Cardiac fibroblast (primary cell): ENCODE measurements at regions not wholly inside any gene's neighbourhood (a gene's known extent, or its start where the extent isn't known, plus 50 kb on each side); places are given as distances from the start of the nearest gene placed in this dataset.

Experiments used
- DNase-seq, 2 donors: peaks; one replicate each; pipeline versions ENCODE4 v3.0.0 to v3.0.0-alpha.2; 2010; ENCODE audit warnings: low read depth in 2 of 2
- H3K4me3 ChIP-seq, 2 donors: replicated peaks in 1 of 2; 1 replicate in 1 of 2; 2 replicates in 1 of 2; pipeline ENCODE4 v1.5.1; 2011; ENCODE audit warnings: low read depth in 2 of 2, low read length in 2 of 2, mild to moderate bottlenecking in 2 of 2, moderate library complexity in 1 of 2
- TF ChIP-seq, protein P1 (sequence below): IDR thresholded peaks from one replicate; pipeline ENCODE4 v1.5.1; 2011; ENCODE audit warnings: low read depth, mild to moderate bottlenecking, low read length, inconsistent platforms

DNA sequence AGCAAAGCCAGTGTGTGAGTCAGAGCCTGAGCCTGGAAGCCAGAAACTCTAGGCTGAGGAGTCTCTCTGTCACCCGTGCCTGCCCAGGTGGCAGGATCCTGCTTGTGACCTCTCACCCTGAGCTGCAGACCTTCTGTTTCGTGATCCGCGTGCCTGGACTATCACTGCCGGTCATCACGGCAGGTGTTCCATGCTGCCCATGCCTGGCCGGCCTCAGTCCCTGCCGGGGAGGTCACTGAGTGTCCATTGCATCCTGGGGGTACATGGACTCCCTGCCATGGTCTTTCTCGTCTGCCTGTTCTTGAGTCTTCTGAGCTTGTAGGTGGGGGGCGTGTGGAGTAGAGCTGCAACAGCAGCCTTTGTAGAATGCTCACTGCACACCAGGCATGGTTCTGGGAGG is 1032.4 kb downstream of the TBC1D22A start:
- TF ChIP-seq, protein P1, sequence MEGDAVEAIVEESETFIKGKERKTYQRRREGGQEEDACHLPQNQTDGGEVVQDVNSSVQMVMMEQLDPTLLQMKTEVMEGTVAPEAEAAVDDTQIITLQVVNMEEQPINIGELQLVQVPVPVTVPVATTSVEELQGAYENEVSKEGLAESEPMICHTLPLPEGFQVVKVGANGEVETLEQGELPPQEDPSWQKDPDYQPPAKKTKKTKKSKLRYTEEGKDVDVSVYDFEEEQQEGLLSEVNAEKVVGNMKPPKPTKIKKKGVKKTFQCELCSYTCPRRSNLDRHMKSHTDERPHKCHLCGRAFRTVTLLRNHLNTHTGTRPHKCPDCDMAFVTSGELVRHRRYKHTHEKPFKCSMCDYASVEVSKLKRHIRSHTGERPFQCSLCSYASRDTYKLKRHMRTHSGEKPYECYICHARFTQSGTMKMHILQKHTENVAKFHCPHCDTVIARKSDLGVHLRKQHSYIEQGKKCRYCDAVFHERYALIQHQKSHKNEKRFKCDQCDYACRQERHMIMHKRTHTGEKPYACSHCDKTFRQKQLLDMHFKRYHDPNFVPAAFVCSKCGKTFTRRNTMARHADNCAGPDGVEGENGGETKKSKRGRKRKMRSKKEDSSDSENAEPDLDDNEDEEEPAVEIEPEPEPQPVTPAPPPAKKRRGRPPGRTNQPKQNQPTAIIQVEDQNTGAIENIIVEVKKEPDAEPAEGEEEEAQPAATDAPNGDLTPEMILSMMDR: no peak
- no peak for DNase-seq
- no peak overlapping the region for H3K4me3 ChIP-seq

DNA sequence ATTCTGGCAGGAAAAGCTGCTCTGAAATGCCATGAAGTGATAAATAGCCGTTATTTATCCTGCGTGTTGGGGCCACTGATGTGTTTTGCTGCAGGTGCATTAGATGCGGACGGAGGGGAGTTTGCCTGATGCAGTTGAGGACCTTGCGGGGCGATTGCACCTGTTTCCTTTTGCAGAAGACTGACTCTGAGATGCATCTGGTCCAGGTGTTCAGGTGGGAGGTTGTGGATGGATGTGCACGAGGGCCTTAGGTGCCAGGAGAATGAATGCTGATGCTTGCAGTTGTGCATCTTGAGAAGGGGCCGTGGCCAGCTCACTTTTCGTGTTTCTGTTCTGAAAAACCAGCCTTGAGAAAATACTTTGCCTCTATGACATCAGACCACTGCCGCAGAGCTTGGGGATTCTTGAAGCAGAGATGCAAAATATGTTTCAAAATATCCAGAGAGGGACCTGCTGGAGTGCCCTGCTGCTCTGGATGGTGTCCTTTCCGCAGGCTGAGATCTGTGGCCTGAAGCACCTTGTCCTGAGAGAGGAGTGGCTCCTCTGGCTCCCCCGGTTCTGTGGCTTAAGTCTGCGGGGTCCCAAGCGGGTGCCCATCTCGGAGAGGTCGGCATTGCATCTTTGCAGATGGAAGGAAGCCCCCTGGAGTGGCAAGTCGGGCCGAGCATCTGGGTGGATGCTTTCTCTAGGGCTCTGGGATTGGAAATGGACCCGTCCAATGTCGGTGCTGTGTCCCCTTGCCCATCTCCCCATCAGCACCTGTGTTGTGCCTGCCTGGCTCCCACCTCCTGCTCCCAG is 1031.1 kb downstream of the TBC1D22A start:
- TF ChIP-seq, protein P1: no peak
- DNase-seq: no peak
- no peak overlapping the region for H3K4me3 ChIP-seq

DNA sequence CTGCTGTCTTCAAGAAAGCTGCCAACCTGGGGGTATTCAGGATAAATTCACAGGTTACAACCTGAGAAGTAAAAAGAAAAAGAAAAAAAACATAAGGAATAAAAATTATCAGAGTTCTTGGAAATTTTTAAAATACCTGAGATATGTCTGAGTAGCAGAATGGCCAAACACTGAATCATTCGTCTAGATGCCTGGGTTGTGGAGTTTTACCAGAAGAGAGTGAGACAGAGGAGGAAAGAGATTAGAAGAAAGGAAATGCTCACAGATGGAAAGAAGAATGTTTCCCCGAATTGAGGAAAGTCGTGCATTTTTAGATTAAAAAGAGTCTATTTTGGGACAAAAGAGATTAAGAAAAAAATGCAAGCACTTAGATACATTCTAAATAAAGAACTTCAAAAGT is 1026.7 kb downstream of the TBC1D22A start:
- DNase-seq: no peak
- TF ChIP-seq, protein P1: no peak
- H3K4me3 ChIP-seq: no peak overlapping the region

DNA sequence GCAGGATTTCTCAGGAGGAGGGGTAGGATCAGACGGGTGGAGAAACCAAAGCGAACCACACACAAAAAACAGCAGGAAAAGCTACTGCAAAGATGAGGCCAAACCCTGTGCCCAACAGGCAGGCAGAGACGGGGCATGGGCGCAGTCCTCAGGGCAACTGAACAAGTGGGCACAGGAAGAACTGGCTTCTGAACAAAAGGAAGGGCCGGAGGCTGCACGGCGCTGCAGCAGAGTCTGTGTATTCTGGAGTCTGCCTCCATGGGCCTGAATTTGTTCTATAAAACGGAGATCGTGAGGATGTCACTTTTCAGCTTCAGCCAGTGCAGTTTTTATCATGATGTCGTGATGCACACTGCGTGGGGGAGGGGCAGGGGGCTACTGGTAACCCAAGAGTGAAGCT is 1026.0 kb downstream of the TBC1D22A start:
- no peak for DNase-seq
- TF ChIP-seq, protein P1: no peak
- H3K4me3 ChIP-seq: no peak overlapping the region

DNA sequence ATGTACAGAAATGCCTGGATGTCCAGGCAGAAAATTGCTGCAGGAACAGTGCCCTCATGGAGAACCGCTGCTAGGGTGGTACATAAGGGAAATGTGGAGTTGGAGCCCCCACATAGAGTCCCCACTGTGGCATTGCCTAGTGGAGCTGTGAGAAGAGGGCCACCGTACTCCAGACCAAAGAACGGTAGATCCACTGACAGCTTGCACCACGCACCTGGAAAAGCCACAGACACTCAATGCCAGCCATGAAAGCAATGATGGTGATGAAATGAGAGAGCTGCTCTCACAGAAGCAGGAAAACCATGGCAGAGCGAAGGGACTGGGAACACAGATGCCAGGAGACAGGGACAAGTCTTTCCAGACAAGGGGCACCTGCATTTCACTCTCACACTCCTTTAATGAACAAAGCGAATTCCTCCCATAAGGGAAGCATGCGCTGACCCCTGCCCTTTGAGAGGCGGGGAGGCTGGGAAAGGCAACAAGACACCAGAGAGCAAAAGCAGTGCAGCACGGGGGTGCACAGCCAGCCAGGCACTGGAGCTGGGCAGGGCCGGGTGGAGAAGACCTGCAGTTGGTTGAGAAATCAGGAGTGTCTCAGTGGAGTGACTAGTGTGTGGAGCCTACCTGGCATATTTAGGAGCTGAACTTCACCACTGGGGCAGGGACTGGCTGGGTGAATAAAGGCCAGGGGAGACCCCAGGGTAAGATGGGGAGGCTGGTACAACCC is 1025.2 kb downstream of the TBC1D22A start:
- no peak for DNase-seq
- TF ChIP-seq, protein P1: no peak
- no peak overlapping the region for H3K4me3 ChIP-seq

DNA sequence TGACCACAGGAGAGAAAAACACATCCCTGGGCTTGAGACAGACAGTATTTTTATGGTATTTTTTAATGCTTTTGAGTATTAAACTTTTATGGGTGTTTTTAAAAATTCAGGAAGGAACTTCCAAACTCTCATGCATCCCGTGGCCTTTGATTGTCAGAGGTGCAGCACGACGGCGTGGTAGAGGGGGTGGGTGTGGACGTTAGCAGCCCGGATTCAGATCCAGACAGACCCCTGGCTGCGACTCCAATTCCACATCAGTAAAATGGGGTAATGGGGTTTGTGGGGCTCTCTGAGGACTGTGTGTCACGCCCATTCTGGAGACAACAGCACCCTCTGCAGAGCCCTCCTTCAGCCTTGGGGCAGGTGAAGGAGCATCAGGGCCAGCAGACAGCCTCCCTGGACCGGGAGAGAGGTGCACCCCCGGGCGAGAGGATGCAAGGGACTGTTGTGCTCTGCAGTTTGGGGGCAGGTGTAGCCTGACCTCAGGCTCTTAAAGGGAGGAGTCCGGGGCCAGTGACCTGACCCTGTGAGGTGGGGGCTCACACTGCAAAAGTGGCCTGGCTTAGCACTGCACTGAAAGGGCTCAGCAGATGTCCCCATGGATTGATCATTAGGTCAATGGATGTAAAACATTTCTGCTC is 1024.3 kb downstream of the TBC1D22A start:
- H3K4me3 ChIP-seq: no peak overlapping the region
- TF ChIP-seq, protein P1: no peak

More for the DNA sequence above, 1024.3 kb downstream of the TBC1D22A start:
- no peak for DNase-seq
